HG03565 (cell line): ENCODE measurements at regions not wholly inside any gene's neighbourhood (a gene's known extent, or its start where the extent isn't known, plus 50 kb on each side); places are given as distances from the start of the nearest gene placed in this dataset.
"Not testable (repeated sequence)": the region's sequence is repeated elsewhere in the genome, so short reads cannot be mapped to it uniquely, and the experiment has no call there.

Source experiments
- ATAC-seq: cut with Tn5 transposase; IDR thresholded peaks from one replicate; pipeline ENCODE4 v1.9.1; 2021; ENCODE audit warnings: mild to moderate bottlenecking, moderate library complexity; ENCODE audit not compliant: unreplicated experiment

GRCh38 chr7:149683898-149684297 is 89.5 kb downstream of the ZNF467 start:
- no peak for ATAC-seq

GRCh38 chr7:149683181-149683580 is 90.2 kb downstream of the ZNF467 start:
- ATAC-seq, result no peak

GRCh38 chr7:149682038-149682437 is 91.3 kb downstream of the ZNF467 start:
- ATAC-seq, result no peak

- no peak for ATAC-seq
These were observed 92.1 kb downstream of the ZNF467 start for GRCh38 chr7:149681274-149681673.

- no peak for ATAC-seq
These were observed 92.9 kb downstream of the ZNF467 start for GRCh38 chr7:149680331-149681025.

- not testable (repeated sequence) for ATAC-seq
These were observed 98.5 kb downstream of the ZNF467 start for GRCh38 chr7:149674728-149675385.

GRCh38 chr7:149673006-149673405 is 100.4 kb downstream of the ZNF467 start:
- no peak for ATAC-seq

- ATAC-seq, result no peak
These were observed 103.1 kb downstream of the ZNF467 start for GRCh38 chr7:149670288-149670687.

GRCh38 chr7:149669121-149669818 is 104.1 kb downstream of the ZNF467 start:
- no peak for ATAC-seq

- ATAC-seq, result no peak
These were observed 106.9 kb downstream of the ZNF467 start for GRCh38 chr7:149666360-149666945.

- not testable (repeated sequence) for ATAC-seq
These were observed 107.8 kb downstream of the ZNF467 start for GRCh38 chr7:149665618-149666017.

GRCh38 chr7:149664666-149665065 is 108.7 kb downstream of the ZNF467 start:
- no peak for ATAC-seq

- ATAC-seq, result no peak
These were observed 109.2 kb downstream of the ZNF467 start for GRCh38 chr7:149664176-149664575.

GRCh38 chr7:149662591-149663095 is 110.7 kb downstream of the ZNF467 start:
- peak; percentile 72 for ATAC-seq

GRCh38 chr7:149655784-149656183 is 117.6 kb downstream of the ZNF467 start:
- ATAC-seq, result no peak

GRCh38 chr7:149654588-149654987 is 118.8 kb downstream of the ZNF467 start:
- no peak for ATAC-seq

GRCh38 chr7:149650190-149650589 is 123.2 kb downstream of the ZNF467 start:
- ATAC-seq, result not testable (repeated sequence)

GRCh38 chr7:149644754-149645153 is 128.6 kb downstream of the ZNF467 start:
- no peak for ATAC-seq

- ATAC-seq, result no peak
These were observed 130.8 kb downstream of the ZNF467 start for GRCh38 chr7:149642589-149642988.

- ATAC-seq, result no peak
These were observed 134.6 kb downstream of the ZNF467 start for GRCh38 chr7:149638566-149639320.
